HG03521 (cell line): ENCODE measurements at regions not wholly inside any gene's neighbourhood (a gene's known extent, or its start where the extent isn't known, plus 50 kb on each side); places are given as distances from the start of the nearest gene placed in this dataset.
"Not testable (repeated sequence)": the region's sequence is repeated elsewhere in the genome, so short reads cannot be mapped to it uniquely, and the experiment has no call there.

Source experiments
- ATAC-seq: cut with Tn5 transposase; IDR thresholded peaks from one replicate; pipeline ENCODE4 v1.9.1; 2021; ENCODE audit warnings: mild to moderate bottlenecking, moderate library complexity; ENCODE audit not compliant: unreplicated experiment

- ATAC-seq = no peak
Measured at GRCh38 chrX:45622042-45622423, 421.4 kb upstream of the DIPK2B start.

DNA sequence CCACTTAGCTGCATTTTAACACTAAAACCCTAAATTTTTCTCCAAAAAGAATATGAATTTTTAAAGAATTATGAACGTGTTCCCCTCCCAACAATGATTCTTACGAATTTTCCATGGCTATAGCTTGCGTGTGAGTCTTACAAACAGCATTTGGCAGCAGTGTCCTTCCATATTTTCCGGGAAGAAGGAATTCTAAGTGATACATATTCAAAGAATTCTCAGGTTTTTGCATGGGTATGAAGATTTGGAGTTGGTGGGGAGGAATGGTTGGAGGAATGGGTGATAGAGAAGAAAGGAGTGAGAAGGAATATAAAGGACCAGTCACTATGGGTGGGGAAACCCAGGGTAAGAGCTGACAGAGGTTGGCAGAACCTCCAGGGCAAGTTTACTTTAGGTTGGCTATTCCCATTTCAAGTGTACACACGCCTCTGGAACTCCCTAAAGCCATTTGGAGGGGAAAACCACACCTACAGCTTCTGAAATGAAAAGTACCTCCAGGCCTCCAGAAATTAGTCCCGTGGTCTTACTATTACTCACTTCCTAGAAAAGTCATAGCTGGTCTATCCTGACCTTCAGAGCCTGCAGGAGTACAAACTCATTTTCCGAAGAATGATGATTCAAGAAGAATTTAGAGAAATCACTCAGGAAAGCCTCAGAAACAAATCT is 420.8 kb upstream of the DIPK2B start:
- ATAC-seq = no peak

DNA sequence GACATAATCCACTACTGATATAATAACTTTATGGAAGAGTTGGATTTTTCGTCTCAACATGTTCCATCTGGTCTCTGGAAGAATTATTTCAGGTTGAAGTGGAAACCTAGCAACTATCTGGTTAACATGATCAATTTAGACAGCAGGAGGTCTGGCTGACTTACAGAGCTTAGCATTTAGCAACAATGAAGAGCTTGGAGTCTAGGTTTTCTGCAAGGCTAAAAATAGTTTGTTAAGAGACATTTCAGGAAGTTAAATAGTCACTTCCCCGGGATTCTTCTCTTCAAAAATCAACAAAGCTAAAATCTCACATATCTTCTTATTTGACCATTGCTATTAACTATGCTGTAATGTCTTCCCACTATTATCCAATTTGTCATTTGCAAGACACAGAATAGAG is 418.6 kb upstream of the DIPK2B start:
- no peak for ATAC-seq

GRCh38 chrX:45615591-45615990 is 414.9 kb upstream of the DIPK2B start:
- not testable (repeated sequence) for ATAC-seq

GRCh38 chrX:45614853-45615252 is 414.2 kb upstream of the DIPK2B start:
- ATAC-seq = no peak

- no peak for ATAC-seq
Measured at GRCh38 chrX:45602151-45602550, 401.5 kb upstream of the DIPK2B start.

DNA sequence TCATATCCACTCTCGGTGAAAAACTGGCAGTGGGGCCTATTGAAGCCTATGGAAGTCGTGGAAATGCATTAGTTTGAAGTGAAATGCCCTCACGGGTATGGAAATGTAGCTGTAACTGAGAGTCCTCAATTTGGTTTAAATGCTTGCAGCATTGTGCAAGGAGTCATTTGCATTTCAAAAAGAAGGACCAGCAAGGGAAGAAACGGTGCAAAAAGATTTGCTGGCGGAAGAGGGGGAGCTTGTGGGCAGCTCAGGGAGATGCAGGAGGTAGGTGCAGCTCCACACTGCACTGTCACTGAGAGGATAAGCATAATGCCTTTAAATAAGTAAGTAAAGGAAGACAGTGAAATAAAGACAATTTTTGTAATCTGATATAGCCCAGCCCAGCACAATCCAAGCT is 400.4 kb upstream of the DIPK2B start:
- no peak for ATAC-seq

DNA sequence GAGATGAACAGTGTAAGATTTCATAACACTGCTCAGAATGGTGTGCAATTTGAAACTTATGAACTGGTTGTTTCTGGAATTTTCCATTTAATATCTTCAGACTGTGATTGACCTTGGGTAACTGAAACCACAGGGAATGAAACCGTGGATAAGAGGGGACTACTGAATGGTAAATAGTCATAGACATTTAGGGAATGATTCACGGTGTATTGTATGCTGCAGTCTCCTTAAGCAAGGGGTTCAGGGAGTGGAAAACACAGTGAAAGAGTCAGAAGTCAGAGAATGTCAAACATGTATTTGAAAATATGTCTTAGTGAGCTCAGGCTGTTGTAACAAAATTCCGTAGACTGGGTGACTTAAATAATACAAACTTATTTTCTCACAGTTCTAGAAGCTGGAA is 398.2 kb upstream of the DIPK2B start:
- ATAC-seq = no peak

DNA sequence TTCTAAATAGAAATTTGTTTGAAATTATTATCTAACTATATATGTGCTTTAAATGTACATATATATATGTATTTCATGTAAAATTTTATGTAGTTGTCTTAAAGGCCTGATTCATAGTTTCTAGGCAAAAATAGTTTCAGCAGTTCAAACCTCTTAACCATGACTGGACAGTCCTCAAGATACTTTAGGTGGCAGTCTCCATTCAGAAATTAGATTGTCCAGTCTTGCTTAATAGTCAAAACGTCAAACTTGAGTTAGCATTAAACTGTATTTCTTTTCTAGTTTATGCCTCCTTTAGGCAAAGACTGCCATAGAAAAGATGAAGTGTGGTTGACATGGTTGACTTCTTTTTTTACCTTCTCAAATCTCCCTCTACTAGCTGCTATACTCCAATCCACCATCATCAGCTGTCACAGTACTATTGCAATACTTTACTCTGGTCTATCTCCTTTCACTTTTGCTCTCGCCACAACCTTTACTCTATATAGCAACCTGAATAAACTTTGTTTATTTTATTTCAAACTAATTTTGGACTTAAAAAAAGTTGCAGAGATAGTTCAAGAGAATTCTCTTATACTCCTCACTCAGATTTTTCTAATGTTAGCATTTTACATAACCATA is 395.6 kb upstream of the DIPK2B start:
- ATAC-seq = no peak

GRCh38 chrX:45592101-45592500 is 391.4 kb upstream of the DIPK2B start:
- no peak for ATAC-seq

GRCh38 chrX:45591650-45592049 is 391.0 kb upstream of the DIPK2B start:
- no peak for ATAC-seq

GRCh38 chrX:45584717-45585116 is 384.0 kb upstream of the DIPK2B start:
- ATAC-seq = no peak

DNA sequence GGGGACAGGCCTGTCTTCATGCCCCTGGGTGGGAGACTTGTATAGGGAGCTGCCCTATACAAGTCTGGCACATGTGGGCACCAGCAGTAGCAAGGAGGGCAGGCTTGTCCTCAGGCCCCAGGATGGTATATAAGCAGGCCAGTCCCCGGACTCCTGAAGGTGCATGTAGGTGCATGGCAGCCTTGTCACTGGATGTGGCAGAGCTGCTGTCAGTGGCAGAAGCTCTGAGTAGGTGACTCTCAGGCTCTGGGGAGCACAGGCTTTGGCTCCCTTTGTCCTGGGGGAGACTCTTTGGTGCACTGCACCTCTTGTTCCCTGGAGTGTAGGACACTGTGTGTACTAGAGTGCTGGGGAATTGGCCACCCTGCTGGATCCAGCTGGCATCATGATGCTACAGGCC is 376.7 kb upstream of the DIPK2B start:
- no peak for ATAC-seq

GRCh38 chrX:45571453-45571852 is 370.8 kb upstream of the DIPK2B start:
- ATAC-seq = no peak

GRCh38 chrX:45566456-45566855 is 365.8 kb upstream of the DIPK2B start:
- no peak for ATAC-seq

- no peak for ATAC-seq
Measured at GRCh38 chrX:45557387-45557786, 356.7 kb upstream of the DIPK2B start.

DNA sequence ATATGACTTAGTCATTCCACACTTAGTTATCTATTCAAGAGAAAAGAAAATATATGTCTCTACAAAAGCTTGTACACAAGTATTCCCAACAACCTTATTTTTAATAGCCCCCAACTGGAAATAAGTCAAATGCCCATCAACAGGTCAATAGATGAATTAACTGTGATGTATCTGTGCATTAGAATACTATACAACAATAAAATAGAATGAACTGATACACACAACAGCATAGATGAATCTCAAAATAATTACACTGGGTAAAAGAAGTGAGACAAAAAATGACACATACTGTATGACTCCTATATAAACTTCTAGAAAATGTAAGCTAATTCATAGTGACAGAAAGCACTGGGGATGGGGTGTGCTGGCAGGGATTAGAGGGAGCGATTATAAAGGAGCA is 354.1 kb upstream of the DIPK2B start:
- no peak for ATAC-seq

GRCh38 chrX:45553417-45553816 is 352.7 kb upstream of the DIPK2B start:
- ATAC-seq = no peak

DNA sequence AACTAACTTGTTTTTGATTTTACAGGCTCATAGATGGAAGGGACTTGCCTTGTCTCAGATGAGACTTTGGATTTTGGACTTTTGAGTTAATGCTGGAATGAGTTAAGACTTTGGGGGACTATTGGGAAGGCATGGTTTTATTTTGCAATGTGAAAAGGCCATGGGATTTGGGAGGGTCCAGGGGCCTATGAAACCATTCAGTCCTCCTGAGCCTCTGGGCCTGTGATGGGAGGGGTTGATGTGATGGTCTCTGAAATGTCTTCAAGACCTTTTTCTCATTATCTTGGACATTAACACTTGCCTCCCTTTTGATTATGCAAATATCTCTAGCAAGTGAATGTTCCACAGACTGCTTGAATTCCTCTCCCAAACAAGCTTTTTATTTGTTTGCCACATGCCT is 346.0 kb upstream of the DIPK2B start:
- not testable (repeated sequence) for ATAC-seq

DNA sequence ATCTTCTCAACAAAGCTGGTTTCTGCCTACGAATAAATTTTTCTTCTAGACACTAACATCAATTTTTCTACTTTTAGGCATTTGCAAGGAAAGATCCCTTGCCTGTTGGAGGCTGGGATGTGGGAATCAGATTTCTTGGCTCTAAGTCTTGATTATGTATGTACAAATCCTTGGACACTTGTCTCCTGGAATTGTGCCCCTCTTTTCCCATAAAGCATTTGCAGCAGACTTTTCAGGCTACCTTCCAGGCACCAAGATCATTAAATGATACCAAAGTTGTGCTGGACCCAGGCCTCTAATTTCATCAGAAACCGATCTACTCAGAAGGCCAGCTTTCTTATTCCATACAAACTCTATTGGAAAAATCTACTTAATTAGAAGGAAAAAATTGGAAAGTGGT is 339.5 kb upstream of the DIPK2B start:
- no peak for ATAC-seq

GRCh38 chrX:45537936-45538335 is 337.3 kb upstream of the DIPK2B start:
- no peak for ATAC-seq

DNA sequence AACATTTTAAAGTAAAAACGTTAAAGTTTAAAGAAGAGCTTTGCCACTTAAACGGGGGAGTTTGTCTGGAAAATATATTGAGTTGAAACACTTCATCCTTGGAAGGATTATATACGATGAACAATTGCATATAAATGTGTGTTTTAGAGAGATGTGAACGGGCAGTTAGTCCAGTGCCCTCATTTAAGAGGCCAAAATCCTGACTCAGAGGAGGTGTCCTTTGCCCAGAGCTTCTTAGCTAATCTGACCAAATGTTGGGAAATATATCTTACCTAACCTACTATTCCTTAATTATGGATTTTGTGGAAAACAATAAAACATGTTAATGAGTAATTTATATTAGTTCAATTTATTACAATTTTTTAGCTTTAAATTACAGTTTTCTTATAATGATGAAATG is 327.2 kb upstream of the DIPK2B start:
- ATAC-seq = no peak

DNA sequence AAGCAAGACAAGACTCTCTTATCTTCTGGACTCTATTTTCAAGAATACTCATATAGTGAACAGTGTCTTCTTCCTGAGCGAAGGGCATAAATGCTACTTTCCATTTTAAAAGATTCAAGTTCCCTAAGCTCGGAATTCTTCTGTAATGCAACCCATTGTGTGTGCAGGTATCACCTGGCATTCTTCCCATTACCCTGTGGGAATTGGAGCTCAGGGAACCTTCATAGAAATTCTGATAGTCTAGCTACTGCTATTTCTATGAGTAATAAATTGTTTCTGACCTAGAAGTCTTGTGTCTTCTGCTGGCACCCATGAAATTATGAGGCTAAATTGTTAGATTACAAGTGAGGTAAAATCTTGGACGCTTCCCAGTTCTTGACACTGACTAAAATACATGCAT is 324.1 kb upstream of the DIPK2B start:
- no peak for ATAC-seq
